ENCODE measurements at regions not wholly inside any gene's neighbourhood (a gene's known extent, or its start where the extent isn't known, plus 50 kb on each side); places are given as distances from the start of the nearest gene placed in this dataset.

- no peaks in the 10 kb centered on the region for H3K4me1 ChIP-seq
- TF ChIP-seq CTCF (IDR thresholded peaks at IDR 0.05), result no peak
- H2AFZ ChIP-seq, result no peak overlapping the region
- H3K4me3 ChIP-seq (ENCODE audit: low read depth, low read length), result no peak overlapping the region
- no peaks in the 10 kb centered on the region for H3K36me3 ChIP-seq (ENCODE audit: control insufficient read depth, insufficient read depth, low read length)
- no peaks in the 10 kb centered on the region for H3K27me3 ChIP-seq (ENCODE audit: control insufficient read depth, insufficient read depth, low read length)
- H3K79me2 ChIP-seq, result no peaks in the 10 kb centered on the region
- no peak overlapping the region for H3K9ac ChIP-seq
- no peaks in the 10 kb centered on the region for H3K9me3 ChIP-seq (ENCODE audit: control insufficient read depth, low read length)
- H3K4me2 ChIP-seq (ENCODE audit: low read length), result no peak overlapping the region
- H3K27ac ChIP-seq, result no peak overlapping the region
Observed at GRCh38 chr10:31723106-31723750, 205.4 kb downstream of the ARHGAP12 start.

GRCh38 chr10:31721096-31721495, 207.5 kb downstream of the ARHGAP12 start:
- TF ChIP-seq CTCF (IDR thresholded peaks at IDR 0.05), result no peak
- no peaks in the 10 kb centered on the region for H3K9me3 ChIP-seq (ENCODE audit: control insufficient read depth, low read length)
- no peaks in the 10 kb centered on the region for H3K79me2 ChIP-seq
- H3K4me3 ChIP-seq (ENCODE audit: low read depth, low read length), result no peak overlapping the region
- no peak overlapping the region for H3K27ac ChIP-seq
- H3K9ac ChIP-seq, result no peak overlapping the region
- H2AFZ ChIP-seq, result no peak overlapping the region
- H3K36me3 ChIP-seq (ENCODE audit: control insufficient read depth, insufficient read depth, low read length), result no peaks in the 10 kb centered on the region
- no peaks in the 10 kb centered on the region for H3K4me1 ChIP-seq
- H3K4me2 ChIP-seq (ENCODE audit: low read length), result no peak overlapping the region
- no peaks in the 10 kb centered on the region for H3K27me3 ChIP-seq (ENCODE audit: control insufficient read depth, insufficient read depth, low read length)

- Histone ChIP-seq H3K27ac (no peak overlapping the region), H3K4me1 (no peaks in the 10 kb centered on the region)
Observed at GRCh38 chr10:31720546-31720945, 208.1 kb downstream of the ARHGAP12 start.

GRCh38 chr10:31709476-31709875, 219.2 kb downstream of the ARHGAP12 start:
- Histone ChIP-seq H3K4me2 (ENCODE audit: low read length) (no peak overlapping the region), H3K79me2 (no peaks in the 10 kb centered on the region), H3K27ac (peak overlapping the region; percentile 66), H3K4me3 (ENCODE audit: low read depth, low read length) (no peak overlapping the region), H3K9me3 (ENCODE audit: control insufficient read depth, low read length) (no peaks in the 10 kb centered on the region), H3K4me1 (no peaks in the 10 kb centered on the region), H3K27me3 (ENCODE audit: control insufficient read depth, insufficient read depth, low read length) (no peaks in the 10 kb centered on the region), H3K36me3 (ENCODE audit: control insufficient read depth, insufficient read depth, low read length) (no peaks in the 10 kb centered on the region), H3K9ac (no peak overlapping the region), H2AFZ (no peak overlapping the region)
- TF ChIP-seq CTCF (IDR thresholded peaks at IDR 0.05), result no peak

More at GRCh38 chr10:31720546-31720945, 208.1 kb downstream of the ARHGAP12 start:
- TF ChIP-seq CTCF (IDR thresholded peaks at IDR 0.05), result no peak
- Histone ChIP-seq H3K4me3 (ENCODE audit: low read depth, low read length) (no peak overlapping the region), H3K4me2 (ENCODE audit: low read length) (no peak overlapping the region), H3K27me3 (ENCODE audit: control insufficient read depth, insufficient read depth, low read length) (no peaks in the 10 kb centered on the region), H3K9ac (no peak overlapping the region), H3K36me3 (ENCODE audit: control insufficient read depth, insufficient read depth, low read length) (no peaks in the 10 kb centered on the region), H2AFZ (no peak overlapping the region), H3K9me3 (ENCODE audit: control insufficient read depth, low read length) (no peaks in the 10 kb centered on the region), H3K79me2 (no peaks in the 10 kb centered on the region)

GRCh38 chr10:31709028-31709427, 219.6 kb downstream of the ARHGAP12 start:
- no peak for TF ChIP-seq CTCF (IDR thresholded peaks at IDR 0.05)
- Histone ChIP-seq H3K27ac (peak overlapping the region; percentile 66), H3K4me1 (no peaks in the 10 kb centered on the region), H2AFZ (no peak overlapping the region), H3K79me2 (no peaks in the 10 kb centered on the region), H3K4me2 (ENCODE audit: low read length) (no peak overlapping the region), H3K27me3 (ENCODE audit: control insufficient read depth, insufficient read depth, low read length) (no peaks in the 10 kb centered on the region), H3K9me3 (ENCODE audit: control insufficient read depth, low read length) (no peaks in the 10 kb centered on the region), H3K9ac (no peak overlapping the region), H3K36me3 (ENCODE audit: control insufficient read depth, insufficient read depth, low read length) (no peaks in the 10 kb centered on the region), H3K4me3 (ENCODE audit: low read depth, low read length) (no peak overlapping the region)
